Right lobe of liver (tissue), 6 donors: ENCODE measurements at regions not wholly inside any gene's neighbourhood (a gene's known extent, or its start where the extent isn't known, plus 50 kb on each side); places are given as distances from the start of the nearest gene placed in this dataset.

Experiments used
- ATAC-seq, 4 donors: fragments of 200-7000 bp; cut with Tn5 transposase; one replicate each; pipeline ENCODE4 v1.9.1; 2020; ENCODE audit warnings: mild to moderate bottlenecking in 4 of 4, moderate library complexity in 4 of 4
- DNase-seq, 3 donors: peaks; one replicate each; pipeline ENCODE4 v3.0.0-alpha.2; 2020
- H3K27ac ChIP-seq, 3 donors: fragments of 200-600 bp; one replicate each; pipeline ENCODE4 v1.8.0; 2022
- H3K27me3 ChIP-seq, 2 donors: fragments of 200-600 bp; one replicate each; pipeline ENCODE4 v1.8.0; 2022
- H3K36me3 ChIP-seq, 4 donors: fragments of 200-600 bp; sonication (generic) in 1 of 4; one replicate each; pipeline versions ENCODE4 v1.5.1 to v1.8.0; 2017 to 2022; ENCODE audit warnings: control low read depth in 1 of 4
- H3K4me1 ChIP-seq, 4 donors: fragments of 200-600 bp; sonication (generic) in 1 of 4; one replicate each; pipeline versions ENCODE4 v1.5.1 to v1.8.0; 2017 to 2022; ENCODE audit warnings: control low read depth in 1 of 4
- H3K4me3 ChIP-seq, 3 donors: fragments of 200-600 bp; one replicate each; pipeline ENCODE4 v1.8.0; 2022
- H3K9me3 ChIP-seq, 4 donors: fragments of 200-600 bp; sonication (generic) in 1 of 4; one replicate each; pipeline versions ENCODE4 v1.5.1 to v1.8.0; 2017 to 2022; ENCODE audit warnings: control low read depth in 1 of 4
- CTCF ChIP-seq, 4 donors: fragments of 200-600 bp in 3 of 4; fragments of 450-650 bp in 1 of 4; IDR thresholded peaks; one replicate each; pipeline versions ENCODE4 v1.5.1 to v1.8.0; 2016 to 2022; ENCODE audit warnings: antibody characterized with exemption in 4 of 4, mild to moderate bottlenecking in 2 of 4
- POLR2A ChIP-seq: fragments of 450-650 bp; IDR thresholded peaks from one replicate; pipeline ENCODE4 v1.6.1; 2017; ENCODE audit warnings: antibody characterized with exemption, mild to moderate bottlenecking
- WGBS: methylation state at CpG from one replicate; pipeline ENCODE4 v1.1.6; 2018; ENCODE audit warnings: low coverage, low lambda C conversion rate; ENCODE audit not compliant: insufficient coverage; ENCODE audit errors: missing lambda C conversion rate; 5-methylcytosine and 5-hydroxymethylcytosine counted together
- intact Hi-C, 2 donors: fragments of 100-400 bp; cut with DNase I; formaldehyde crosslinking; loops; one replicate each; pipeline versions ENCODE4 v1.11.2 to v1.14.1; 2022
- donor health status: DM: no; HTN: yes; CAD: no.
- donor health status: DM: no; HTN: no; CAD: no.
- donor health status: DM: no; HTN: no; CAD: no.
- donor health status: DM: no; HTN: yes; CAD: no.
- donor health status: DM: no; HTN: yes; CAD: no.

GRCh38 chr4:120977435-120977997 is 55.0 kb upstream of the PRDM5 start:
- no peaks in the 10 kb centered on the region for H3K9me3 ChIP-seq
- no peak for DNase-seq
- H3K4me1 ChIP-seq: no peaks in the 10 kb centered on the region
- H3K36me3 ChIP-seq: no peaks in the 10 kb centered on the region
- H3K4me3 ChIP-seq: no peak overlapping the region
- intact Hi-C loops: no loop called here
- 47% methylated on average over 2 of the region's 2 CpGs for WGBS
- no peaks in the 10 kb centered on the region for H3K27me3 ChIP-seq
- TF ChIP-seq POLR2A (no peak), CTCF (IDR thresholded peaks at IDR 0.05) (peak in 3 of 4 donors; percentile 20 to 28 (median 27))
- no peak overlapping the region for H3K27ac ChIP-seq
- ATAC-seq: peak; percentile 33 to 58 (median 52)

- no peaks in the 10 kb centered on the region for H3K4me1 ChIP-seq
- H3K9me3 ChIP-seq: no peaks in the 10 kb centered on the region
- H3K4me3 ChIP-seq: no peak overlapping the region
- TF ChIP-seq POLR2A (no peak), CTCF (IDR thresholded peaks at IDR 0.05) (no peak)
- H3K27me3 ChIP-seq: no peaks in the 10 kb centered on the region
- H3K27ac ChIP-seq: no peak overlapping the region
- DNase-seq (no peak), ATAC-seq (no peak)
- intact Hi-C loops: no loop called here
- no peaks in the 10 kb centered on the region for H3K36me3 ChIP-seq
- WGBS: 55% methylated on average over 1 of the region's 1 CpG
Measured at GRCh38 chr4:120973207-120973606, 50.7 kb upstream of the PRDM5 start.
